Breast epithelium (tissue), 4 donors: ENCODE measurements at regions not wholly inside any gene's neighbourhood (a gene's known extent, or its start where the extent isn't known, plus 50 kb on each side); places are given as distances from the start of the nearest gene placed in this dataset.
"Not testable (repeated sequence)": the region's sequence is repeated elsewhere in the genome, so short reads cannot be mapped to it uniquely, and the experiment has no call there.

Experiments used
- DNase-seq, 2 donors: peaks; one replicate each; pipeline ENCODE4 v3.0.0-alpha.2; 2019; ENCODE audit warnings: low spot score in 2 of 2
- H3K27ac ChIP-seq, 2 donors: fragments of 200-600 bp; sonication (generic) in 1 of 2; one replicate each; pipeline ENCODE4 v1.5.1; 2016 to 2019; ENCODE audit warnings: mild to moderate bottlenecking in 1 of 2
- H3K27me3 ChIP-seq, 2 donors: fragments of 200-600 bp; sonication (generic) in 1 of 2; one replicate each; pipeline versions ENCODE4 v1.5.1 to v1.6.0; 2017 to 2019; ENCODE audit warnings: control low read depth in 1 of 2, mild to moderate bottlenecking in 1 of 2
- H3K36me3 ChIP-seq: fragments of 200-600 bp; one replicate; pipeline ENCODE4 v1.5.1; 2019
- H3K4me1 ChIP-seq, 2 donors: fragments of 200-600 bp; sonication (generic); one replicate each; pipeline ENCODE4 v1.5.1; 2016 to 2019; ENCODE audit warnings: control low read depth in 1 of 2
- H3K4me3 ChIP-seq, 3 donors: fragments of 200-600 bp; sonication (generic); 1 replicate in 2 of 3; 2 replicates in 1 of 3; pipeline ENCODE4 v1.5.1; 2016 to 2019; ENCODE audit warnings: mild to moderate bottlenecking in 3 of 3, moderate library complexity in 2 of 3
- H3K9me3 ChIP-seq, 2 donors: fragments of 200-600 bp; sonication (generic) in 1 of 2; one replicate each; pipeline ENCODE4 v1.5.1; 2016 to 2019; ENCODE audit warnings: control low read depth in 1 of 2
- CTCF ChIP-seq, 3 donors: fragments of 450-650 bp; IDR thresholded peaks; one replicate each; pipeline ENCODE4 v1.5.1; 2016 to 2017; ENCODE audit warnings: antibody characterized with exemption in 3 of 3, mild to moderate bottlenecking in 3 of 3, moderate library complexity in 3 of 3
- POLR2A ChIP-seq: fragments of 450-650 bp; IDR thresholded peaks from one replicate; pipeline ENCODE4 v1.6.1; 2016; ENCODE audit warnings: antibody characterized with exemption, mild to moderate bottlenecking, moderate library complexity
- POLR2AphosphoS5 ChIP-seq, 3 donors: sonication (generic); formaldehyde crosslinking; IDR thresholded peaks; one replicate each; pipeline ENCODE4 v1.6.1; 2017; ENCODE audit warnings: antibody characterized with exemption in 3 of 3
- intact Hi-C: fragments of 100-400 bp; cut with DNase I; formaldehyde crosslinking; loops from one replicate; pipeline ENCODE4 v1.15.1; 2023; ENCODE audit warnings: low total_unique reads

DNA sequence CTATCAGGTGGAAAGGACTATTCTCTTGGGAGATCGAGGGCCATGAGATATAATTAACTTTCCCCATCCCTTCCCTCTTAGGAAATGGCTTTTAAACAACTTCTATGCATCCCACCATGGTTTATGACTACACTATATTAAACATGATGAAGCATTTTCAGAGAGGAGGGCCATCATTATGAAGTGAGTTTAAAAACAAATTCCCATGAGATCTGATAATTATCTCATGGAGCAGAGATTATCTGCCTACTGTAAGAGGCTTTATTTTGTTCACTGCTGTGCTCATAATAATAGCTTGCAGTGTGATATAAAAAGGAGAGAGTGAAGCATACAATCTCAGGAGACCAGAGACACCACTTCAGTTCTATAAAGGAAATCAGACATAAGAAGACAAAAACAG, 330.5 kb upstream of the ZFP42 start:
- H3K4me3 ChIP-seq: no peak overlapping the region
- H3K27ac ChIP-seq: no peak overlapping the region
- H3K36me3 ChIP-seq: no peaks in the 10 kb centered on the region
- H3K4me1 ChIP-seq: no peaks in the 10 kb centered on the region
- no peaks in the 10 kb centered on the region for H3K27me3 ChIP-seq
- TF ChIP-seq POLR2A: no peak
- TF ChIP-seq CTCF (IDR thresholded peaks at IDR 0.05): no peak
- no peak for TF ChIP-seq POLR2AphosphoS5 (IDR thresholded peaks at IDR 0.05)
- intact Hi-C loops: no loop called here
- DNase-seq: no peak
- no peaks in the 10 kb centered on the region for H3K9me3 ChIP-seq

DNA sequence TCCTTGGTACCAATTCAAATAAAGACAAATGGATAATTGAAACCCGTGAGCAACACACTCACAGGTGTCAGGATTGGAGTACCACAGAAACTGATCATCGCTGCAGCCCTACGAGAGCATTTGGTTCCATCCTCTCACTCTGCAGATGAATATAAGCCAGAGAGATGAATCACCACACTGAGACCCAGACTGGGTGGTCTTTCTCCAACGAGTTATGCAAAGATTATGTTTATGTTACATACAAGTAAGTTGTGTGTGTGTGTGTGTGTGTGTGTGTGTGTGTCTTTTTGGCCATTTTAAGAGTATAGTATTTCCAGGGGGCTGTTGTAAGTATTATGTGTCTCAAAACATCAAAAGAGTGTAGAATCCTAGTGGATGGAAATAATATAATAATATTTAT, 329.5 kb upstream of the ZFP42 start:
- H3K9me3 ChIP-seq: no peaks in the 10 kb centered on the region
- H3K36me3 ChIP-seq: no peaks in the 10 kb centered on the region
- no peak for DNase-seq
- no peak for TF ChIP-seq POLR2AphosphoS5 (IDR thresholded peaks at IDR 0.05)
- no peak overlapping the region for H3K27ac ChIP-seq
- no peaks in the 10 kb centered on the region for H3K4me1 ChIP-seq
- no peak overlapping the region for H3K4me3 ChIP-seq
- no peaks in the 10 kb centered on the region for H3K27me3 ChIP-seq
- intact Hi-C loops: no loop called here

DNA sequence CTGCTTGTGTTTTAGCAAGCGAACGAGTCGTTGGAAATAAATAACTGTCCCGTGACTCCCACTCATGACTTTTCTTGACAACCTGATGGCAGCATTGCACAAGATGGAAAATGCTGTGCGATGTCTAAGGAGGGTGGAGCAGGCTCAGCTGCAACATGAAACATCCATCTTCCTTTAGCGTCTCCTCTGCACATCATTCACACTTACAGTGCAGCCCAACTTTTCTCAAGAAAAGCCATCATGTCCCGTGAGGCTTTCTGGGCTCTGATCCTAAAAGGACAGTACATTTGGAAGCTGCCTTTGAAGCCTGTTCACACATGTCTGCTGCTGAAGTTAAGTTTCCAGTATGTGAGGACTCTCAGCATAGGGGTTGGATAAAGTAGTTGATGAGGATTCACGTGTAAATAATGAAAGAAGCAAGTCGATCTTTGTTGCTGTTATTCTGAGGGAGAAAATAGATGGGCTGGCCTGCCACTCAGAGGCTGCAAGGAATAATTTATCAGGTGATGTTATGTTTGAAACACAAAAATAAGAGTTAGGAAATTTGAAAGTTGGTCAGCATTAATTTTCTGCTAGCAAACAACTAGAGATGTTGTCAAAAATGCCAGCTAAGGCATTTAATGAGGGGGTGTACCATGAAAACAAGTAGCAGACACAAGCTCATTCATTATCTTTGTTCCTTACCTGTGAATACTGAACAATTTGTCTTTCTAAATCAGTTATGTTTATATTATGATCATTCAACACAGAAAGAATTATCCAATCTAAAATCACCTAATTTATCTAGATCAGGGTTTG, 328.7 kb upstream of the ZFP42 start:
- no peak overlapping the region for H3K4me3 ChIP-seq
- H3K9me3 ChIP-seq: no peaks in the 10 kb centered on the region
- no peaks in the 10 kb centered on the region for H3K36me3 ChIP-seq
- TF ChIP-seq POLR2AphosphoS5 (IDR thresholded peaks at IDR 0.05) (no peak), CTCF (IDR thresholded peaks at IDR 0.05) (no peak), POLR2A (no peak)
- intact Hi-C loops: no loop called here
- no peak for DNase-seq
- no peaks in the 10 kb centered on the region for H3K27me3 ChIP-seq
- H3K27ac ChIP-seq: no peak overlapping the region
- no peaks in the 10 kb centered on the region for H3K4me1 ChIP-seq

DNA sequence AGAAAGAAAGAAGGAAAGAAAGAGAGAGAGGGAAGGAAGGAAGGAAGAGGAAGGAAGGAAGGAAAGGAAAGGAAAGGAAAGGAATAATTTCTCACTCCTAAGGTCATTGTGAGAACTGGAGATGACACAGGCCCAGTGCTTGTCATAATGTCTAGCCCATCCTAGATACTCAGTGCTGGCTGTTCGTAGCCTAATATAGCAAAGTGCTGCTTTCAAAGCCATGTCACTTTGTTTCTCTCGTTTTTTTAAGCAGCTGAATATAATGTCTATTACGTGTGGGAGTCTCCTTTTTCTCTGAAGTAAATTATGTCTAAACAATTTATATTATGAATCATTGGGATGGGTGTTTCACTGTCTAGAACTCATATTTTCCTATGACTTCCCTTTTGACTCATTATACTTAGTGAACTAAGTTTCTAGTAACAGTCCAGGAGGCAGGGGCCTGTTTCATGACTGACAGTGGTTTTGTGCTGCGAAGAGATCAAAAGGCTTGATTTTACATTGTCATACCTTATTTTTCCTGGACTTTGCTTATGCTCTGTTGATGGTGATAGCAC, 327.0 kb upstream of the ZFP42 start:
- Histone ChIP-seq H3K4me1 (no peaks in the 10 kb centered on the region), H3K36me3 (no peaks in the 10 kb centered on the region), H3K27me3 (no peaks in the 10 kb centered on the region), H3K27ac (no peak overlapping the region), H3K9me3 (no peaks in the 10 kb centered on the region), H3K4me3 (no peak overlapping the region)
- no peak for TF ChIP-seq POLR2AphosphoS5 (IDR thresholded peaks at IDR 0.05)
- no peak for TF ChIP-seq POLR2A
- TF ChIP-seq CTCF (IDR thresholded peaks at IDR 0.05): no peak
- no peak for DNase-seq
- intact Hi-C loops: no loop called here

DNA sequence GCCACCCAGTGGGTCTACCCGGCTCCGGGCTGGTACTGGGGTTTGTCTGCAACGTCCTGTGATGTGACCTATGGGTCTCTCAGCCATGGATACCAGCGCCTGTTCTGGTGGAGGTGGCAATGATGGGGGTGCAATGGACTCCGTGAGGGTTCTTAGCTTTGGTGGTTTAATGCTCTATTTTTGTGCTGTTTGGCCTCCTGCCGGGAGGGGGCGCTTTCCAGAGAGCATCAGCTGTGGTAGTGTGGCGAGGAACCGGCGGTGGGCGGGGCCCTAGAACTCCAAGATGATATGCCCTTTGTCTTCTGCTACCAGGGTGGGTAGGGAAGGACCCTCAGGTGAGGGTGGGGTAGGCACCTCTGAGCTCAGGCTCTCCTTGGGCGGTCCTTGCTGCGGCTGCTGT, 324.1 kb upstream of the ZFP42 start:
- DNase-seq, H3K36me3 ChIP-seq, intact Hi-C loops, H3K4me3 ChIP-seq, H3K9me3 ChIP-seq, H3K27me3 ChIP-seq, H3K27ac ChIP-seq, H3K4me1 ChIP-seq: not testable (repeated sequence)

GRCh38 chr4:187671958-187672357, 323.6 kb upstream of the ZFP42 start:
- H3K27me3 ChIP-seq, DNase-seq, H3K36me3 ChIP-seq, H3K4me1 ChIP-seq, intact Hi-C loops, H3K27ac ChIP-seq, H3K9me3 ChIP-seq, H3K4me3 ChIP-seq: not testable (repeated sequence)

DNA sequence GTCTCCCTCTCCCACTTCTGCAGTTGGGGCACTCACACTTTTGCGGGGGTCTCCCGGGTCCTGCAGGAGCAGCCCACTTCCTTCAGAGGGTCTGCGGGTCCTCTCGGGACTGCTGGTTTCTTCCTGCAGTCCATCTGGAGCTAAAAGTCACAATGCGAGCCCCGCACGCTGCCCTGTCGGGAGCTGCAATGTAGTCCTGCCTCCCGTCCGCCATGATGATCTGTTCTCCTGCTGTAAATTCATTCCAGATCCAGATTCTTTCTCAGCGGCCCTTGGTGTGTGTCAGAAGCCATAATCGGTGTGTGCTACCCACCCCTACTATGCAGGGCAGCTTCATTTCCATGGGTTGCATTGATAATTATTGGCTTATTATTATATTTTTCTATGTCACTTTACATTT, 323.0 kb upstream of the ZFP42 start:
- H3K4me3 ChIP-seq, H3K27me3 ChIP-seq, intact Hi-C loops, H3K27ac ChIP-seq, H3K4me1 ChIP-seq, DNase-seq, H3K36me3 ChIP-seq, H3K9me3 ChIP-seq: not testable (repeated sequence)
